GM18520 (cell line): ENCODE measurements at regions not wholly inside any gene's neighbourhood (a gene's known extent, or its start where the extent isn't known, plus 50 kb on each side); places are given as distances from the start of the nearest gene placed in this dataset.
A peak's percentile ranks its signal among the peaks of the same experiment; 100 is the strongest.

Source experiments
- ATAC-seq: cut with Tn5 transposase; IDR thresholded peaks from one replicate; pipeline ENCODE4 v1.9.1; 2021; ENCODE audit not compliant: unreplicated experiment

DNA sequence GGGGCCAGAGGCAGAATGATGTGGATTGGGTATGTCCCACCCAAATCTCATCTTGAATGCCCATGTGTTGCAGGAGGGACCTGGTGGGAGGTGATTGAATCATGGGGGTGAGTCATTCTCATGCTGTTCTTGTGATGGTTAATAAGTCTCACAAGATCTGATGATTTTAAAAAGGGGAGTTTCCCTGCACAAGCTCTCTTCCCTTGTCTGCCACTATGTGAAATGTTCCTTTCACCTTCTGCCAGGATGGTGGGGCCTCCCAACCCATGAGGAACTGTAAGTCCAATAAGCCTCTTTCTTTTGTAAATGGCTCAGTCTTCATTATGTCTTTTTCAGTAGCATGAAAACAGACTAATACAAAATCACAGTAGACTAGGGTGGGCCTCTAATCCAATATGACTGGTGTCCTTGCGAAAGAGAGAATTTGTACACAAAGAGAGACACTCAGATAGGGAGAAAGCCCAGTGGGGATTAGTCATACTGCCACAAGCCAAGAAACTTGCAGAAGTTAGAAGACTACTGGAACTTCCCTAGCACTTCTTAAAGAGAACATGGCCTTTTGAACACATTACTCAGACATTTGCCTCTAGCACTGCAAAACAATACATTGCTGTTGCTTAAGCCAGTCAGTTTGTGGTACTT, 68.4 kb downstream of the ANXA1 start:
- peak; percentile 90 for ATAC-seq

DNA sequence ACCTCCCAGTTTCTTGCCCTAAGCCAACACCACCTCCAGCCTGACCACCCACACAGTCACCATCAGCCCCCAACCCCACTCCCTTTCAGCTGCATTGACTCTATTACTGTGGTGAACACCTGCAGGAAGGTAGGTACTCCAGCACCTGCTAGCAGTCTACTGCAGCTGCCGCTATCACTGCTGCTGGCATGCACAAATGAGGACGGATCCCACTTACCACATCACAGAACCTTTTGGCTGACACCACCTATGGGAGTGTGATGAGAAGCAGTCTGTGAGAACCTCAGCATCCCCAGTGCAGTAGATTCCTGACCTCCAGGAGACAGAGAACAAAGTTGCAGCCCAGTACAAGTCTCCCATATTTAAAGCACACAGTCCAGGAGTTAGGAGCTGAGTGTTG, 71.9 kb downstream of the ANXA1 start:
- ATAC-seq, result no peak

DNA sequence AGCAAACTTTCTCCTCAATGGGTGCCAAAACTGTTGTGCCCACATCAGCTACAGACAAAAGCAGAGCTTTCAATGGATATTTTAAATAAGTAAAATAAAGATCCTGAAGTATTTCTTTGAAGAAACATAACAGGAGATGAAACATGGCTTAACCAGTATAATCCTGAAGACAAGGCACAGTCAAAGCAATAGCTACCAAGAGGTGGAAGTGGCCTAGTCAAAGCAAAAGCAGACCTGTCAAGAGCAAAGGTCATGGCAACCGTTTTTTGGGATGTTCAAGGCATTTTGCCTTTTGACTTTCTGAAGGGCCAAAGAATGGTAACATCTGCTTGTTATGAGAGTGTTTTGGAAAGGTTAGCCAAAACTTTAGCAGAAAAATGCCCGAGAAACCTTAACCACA, 77.9 kb downstream of the ANXA1 start:
- ATAC-seq, result no peak

DNA sequence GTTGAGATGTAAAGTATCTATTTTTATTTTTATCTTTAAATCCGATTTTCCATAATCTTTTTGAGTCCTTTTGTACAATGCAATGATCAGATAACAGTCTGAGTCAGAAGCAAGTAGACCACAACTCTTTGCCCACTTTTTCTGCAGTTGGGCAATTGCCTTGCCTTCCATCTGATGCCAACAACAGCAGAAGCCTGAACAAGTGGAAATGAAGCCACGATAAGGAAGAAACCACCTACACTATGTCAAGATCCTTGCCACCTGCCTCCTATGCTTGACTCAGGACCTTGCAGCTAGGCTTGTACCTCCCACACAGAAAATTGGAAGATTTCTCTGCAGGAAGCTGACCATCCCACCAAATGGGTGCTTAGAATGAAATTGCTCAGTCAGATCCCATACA, 78.6 kb downstream of the ANXA1 start:
- ATAC-seq, result no peak

DNA sequence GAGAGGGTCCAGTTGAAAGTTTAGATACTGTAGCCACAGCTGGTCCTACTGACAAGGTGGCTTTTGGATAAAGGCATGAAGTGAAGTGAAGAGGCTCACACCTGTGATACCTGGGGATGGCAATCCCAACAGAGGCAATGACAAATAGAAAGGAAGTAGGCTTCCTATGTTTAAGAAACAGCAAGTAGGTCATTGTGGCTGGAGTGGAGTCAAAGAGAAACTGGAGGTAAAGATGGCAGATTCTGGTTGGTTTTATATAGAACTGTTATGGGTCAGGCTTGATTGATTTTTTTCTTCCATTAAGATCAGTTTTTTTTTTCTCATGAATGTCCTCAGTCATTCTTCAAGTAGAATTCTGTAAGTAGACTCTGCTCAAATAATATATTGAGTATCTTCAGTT, 79.5 kb downstream of the ANXA1 start:
- peak; percentile 44 for ATAC-seq

DNA sequence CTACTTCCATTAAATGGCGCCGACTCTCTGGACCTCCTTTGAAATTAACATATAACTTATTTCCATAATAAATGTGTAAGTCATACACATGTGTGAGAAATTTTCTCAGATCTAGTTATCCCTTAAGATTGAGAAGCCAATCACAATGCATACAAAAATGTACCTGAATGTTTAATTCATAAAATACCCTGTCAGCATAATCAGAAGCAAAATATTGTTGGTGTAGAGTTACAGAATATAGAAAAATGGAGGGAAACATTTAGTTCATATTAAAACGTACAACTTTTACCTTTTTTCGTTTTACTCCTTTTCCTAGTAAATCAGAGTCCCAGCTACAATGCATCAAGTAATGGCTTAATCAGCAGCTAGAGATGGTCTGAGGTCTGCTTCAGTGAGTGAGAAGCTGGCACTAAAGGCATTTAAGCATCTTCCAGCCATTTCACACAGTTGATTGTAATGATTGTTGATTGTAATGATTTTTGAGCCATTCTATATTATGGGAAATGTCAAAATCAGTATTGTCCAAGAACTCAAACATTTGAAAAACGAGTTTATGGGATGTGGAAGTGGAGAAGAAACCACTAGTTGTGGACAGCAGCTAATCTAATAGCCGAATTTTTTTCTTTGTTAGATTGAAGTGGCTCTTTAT, 81.8 kb downstream of the ANXA1 start:
- ATAC-seq, result no peak

DNA sequence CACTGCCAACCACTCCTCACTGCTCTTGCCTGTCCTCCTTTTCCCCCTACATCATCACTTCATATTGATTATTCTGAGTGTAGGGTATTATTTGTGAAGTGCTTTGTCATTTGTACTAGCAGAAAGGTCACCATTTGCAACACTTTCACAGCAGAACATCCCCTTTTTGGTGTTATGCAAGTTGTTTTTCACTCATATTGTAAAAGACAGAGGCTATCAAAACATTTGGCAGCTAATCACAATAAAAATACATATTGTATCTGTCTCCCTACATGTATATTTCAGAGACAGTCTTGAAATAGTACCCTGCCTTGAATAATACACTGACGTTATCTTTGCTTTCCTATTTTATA, 82.3 kb downstream of the ANXA1 start:
- ATAC-seq, result no peak

DNA sequence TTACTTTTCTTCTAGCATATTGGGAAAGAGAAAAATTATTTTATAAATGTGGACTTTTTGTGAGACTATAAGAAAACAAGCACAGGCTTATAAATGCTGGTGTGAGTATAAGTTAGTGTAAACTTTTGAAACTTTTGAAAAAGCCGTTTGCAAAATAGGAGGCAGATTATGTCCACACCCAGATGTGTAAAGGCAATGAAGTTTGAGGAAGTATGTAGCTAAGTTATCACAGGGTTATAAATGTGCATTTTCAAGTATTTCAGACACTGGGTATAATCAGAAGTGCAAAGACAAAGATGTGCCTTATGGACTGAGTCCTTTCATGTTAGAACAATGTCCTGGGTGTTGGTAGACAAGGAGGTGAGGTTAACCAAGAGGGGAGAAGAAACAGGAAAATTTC, 85.5 kb downstream of the ANXA1 start:
- no peak for ATAC-seq

DNA sequence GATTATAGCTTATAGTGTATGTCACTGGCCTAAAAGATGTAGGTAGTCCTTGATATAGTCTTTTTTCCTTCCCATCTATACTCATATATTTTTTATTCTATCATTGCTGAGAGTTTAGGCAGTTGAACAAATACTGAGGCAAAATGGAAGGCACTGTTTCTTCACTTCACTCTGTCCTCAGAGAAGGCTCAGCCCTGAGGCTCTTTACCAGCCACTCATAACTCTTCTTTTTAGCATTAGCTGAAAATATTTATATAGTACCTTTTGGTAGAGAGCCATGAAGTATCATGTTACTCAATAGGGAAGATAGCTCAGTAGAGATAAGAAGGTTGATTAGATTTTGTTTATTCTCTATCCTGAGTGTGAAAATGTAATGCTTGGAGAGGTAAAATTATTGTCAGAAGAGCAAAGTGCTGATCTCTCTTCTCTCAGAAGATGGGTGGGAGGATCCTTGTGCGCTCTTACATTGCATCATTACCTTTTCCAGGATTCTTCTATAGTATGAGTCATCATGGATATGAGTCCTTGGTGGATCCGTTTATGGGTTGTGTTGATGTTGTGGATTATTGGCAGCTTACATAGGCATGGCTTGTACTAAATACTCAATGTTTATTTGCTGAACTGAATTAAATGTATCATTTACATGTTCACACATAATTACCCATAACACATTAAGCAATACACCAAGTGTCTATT, 88.1 kb downstream of the ANXA1 start:
- no peak for ATAC-seq

DNA sequence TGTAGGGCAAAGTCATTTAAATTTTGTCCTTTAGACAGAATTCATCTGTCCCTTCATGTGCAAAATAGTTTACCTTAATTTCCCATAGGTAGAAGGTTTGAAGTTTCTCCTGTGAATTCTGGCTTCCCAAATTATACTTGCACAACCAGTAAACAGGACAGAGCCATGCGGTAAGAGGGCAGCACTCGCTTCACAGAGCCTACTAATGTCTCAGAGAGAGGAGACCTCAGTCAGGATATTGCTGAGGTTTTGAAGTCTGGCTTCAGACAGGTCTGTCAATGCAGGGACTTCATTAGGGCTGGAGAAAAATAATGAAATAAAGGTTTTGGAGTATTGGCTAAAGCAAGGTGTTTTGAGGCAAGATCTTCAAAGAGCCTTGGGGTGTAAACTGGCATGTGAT, 91.4 kb downstream of the ANXA1 start:
- no peak for ATAC-seq

DNA sequence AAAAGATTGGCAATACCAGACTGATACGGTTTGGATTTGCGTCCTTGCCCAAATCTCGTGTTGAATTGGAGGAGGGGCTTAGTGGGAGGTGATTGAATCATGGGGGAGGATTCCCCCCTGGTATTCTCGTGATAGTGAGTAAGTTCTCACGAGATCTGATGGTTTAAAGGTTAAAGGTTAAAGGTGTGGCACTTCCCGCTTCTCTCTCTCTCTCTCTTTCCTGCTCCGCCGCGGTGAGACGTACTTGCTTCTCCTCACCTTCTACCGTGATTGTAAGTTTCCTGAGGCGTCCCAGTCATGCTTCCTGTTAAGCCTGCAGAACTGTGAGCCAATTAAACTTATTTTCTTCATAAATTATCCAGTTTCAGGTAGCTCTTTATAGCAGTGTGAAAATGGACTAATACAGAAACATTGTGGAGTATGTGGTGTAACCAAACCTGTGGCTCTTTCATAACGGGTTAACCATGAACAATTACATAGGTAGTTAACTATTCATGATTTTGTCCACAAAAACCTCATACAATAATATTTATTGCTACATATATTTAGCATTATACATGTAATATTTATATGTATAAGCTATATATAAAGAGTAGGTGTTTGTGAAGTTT, 107.5 kb downstream of the ANXA1 start:
- no peak for ATAC-seq

DNA sequence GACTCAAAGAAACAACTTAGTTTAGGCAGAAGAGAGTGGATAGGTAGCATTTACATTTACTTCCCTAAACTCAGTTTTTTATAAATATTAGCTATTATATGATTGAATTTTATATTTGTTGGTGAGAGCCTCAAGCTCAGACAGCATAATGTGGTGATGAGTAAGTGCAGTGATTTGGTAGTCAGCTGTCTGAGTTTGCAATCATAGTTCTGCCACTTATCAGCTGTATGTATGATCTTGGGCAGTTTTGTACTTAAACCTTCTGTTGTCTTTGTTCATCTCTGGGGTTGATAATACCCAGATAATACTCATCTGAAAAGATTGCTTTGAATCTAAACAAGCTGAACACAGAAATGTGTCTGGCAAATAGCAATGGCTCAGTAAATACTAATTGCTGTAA, 108.8 kb downstream of the ANXA1 start:
- ATAC-seq, result no peak

DNA sequence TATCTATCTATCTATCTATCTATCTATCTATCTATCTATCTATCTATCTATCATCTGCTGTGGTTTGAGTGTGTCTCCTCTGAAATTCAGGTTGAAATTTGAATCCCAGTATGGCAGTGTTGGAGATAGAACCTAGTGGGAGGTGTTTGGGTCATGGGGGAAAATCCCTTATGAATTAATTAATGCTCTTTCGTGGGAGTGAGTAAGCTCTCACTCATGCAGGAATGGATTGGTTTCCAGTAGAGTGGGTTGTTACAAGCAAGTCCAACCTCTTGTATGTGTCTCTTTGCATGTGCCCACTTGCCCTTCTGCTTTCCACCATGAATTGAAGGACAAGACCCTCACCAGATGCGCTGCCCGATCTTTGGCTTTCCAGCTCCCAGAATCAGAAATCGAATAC, 113.0 kb downstream of the ANXA1 start:
- no peak for ATAC-seq

DNA sequence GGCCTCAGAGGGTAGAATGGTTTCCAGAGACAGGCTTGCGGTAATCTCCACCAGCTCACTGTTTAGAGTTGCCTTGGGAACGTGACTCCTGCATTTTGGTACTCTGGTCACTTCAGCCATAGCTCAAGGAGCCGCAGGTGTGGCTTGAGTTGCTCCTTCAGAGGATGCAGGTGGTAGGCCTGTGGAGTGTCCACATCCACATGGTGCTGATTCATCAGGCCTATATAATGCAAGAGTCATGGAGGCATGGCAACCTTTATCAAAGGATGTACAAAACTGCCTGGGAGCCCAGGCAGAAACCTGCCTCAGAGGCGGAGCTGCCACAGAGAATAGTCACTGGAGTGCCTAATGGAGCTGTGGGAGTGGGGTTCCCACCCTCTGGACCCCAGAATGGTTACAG, 114.2 kb downstream of the ANXA1 start:
- ATAC-seq, result no peak

DNA sequence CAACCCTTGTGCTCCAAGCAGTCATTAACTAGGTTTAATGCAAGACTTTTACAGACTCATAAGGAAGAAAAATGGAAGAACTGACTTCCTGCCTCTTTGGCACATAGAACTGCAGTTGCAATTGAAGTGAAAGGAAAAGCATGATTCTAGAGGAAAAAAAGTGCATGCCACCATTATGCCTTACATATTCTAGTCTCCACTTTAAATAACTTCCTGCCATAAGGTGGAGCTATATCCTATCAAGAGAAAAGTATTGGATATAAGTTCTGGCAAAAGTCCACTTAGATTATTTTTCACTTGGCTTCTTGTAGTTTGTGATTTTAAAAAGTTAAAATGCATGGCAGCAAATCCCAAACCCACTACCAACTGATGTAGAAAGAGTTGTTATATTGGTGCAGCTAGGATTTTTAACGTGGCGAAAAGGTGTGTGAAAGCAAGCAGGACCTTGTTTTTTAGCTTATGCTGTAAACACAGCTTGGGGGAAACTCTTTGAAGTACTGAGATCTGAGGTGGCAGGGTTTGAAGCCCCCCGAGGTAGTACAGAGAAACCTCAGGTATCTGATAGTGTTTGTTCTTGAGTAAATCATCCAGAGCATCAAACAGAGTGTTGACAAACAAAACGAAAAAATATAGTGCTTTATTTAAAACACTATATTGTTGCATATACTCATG, 117.9 kb downstream of the ANXA1 start:
- no peak for ATAC-seq

DNA sequence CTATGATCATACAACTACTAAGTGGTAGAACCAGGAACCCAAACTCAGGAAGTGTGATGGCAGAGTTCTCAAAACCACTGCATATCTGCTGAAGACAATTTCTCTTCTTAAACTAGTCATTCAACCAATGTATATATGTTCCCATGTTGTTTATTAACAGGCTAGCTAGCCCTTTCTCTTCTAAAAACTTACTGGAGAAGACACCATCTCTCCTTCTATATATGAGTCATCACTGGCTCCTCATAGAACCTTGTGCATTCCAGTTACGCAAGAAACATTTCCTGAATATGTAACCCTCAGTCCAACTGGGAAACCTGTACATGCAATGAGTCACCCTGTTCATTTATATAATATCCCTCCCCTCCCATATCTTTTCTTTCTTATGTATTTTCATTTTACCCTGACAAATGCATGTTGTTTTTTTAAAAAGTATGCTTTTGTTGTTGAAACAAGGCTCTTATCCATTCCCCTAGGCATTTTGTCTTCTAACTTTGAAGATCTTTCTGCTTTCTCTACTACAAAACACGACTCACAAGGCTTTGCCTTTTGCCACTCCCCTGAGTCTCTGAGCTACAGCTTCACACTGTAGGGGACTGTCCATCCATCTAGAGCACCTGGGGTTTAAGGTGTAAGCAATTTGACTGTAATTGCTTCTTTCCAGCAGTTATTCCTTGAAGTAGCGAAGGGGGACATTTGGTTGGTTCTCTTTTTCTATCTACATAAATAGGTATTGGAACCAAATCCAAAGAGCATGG, 119.5 kb downstream of the ANXA1 start:
- no peak for ATAC-seq

DNA sequence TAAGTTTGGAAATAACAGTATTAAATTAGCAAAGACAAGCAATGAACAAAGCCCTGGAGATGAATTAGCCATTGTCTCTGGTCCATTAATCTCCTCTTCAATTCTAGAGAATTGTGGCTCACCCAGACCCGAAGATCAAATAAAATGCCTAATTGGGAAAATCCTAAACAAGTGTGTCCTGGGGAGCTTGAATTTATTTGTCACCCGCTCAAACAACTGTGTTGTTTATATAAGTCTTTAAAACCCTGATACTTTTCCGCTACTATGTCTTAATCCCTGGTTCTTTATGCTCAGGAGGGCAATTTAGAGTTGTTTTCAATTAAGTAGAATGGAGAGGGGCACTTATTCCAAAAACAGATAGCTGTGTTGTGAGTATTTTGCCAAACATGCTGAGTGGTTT, 128.4 kb downstream of the ANXA1 start:
- no peak for ATAC-seq

DNA sequence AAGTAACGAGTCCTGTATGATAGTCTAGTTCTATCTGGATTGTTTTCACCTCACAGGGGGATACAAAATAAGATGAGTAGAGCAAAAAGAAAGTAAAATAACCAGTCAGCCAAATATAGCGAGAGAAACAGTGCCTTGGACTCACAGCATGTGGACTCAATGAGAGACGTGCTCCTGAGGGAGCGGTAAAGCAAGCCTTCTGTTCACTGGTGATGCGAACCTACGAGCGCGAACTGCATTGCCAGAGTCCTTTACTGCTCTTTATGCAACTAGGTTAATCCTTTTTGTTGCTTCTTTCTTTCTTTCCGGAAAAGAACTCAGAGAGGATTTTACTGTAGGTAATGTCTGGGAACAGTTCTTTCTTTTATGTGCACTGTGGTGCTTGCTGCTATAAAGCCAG, 132.7 kb downstream of the ANXA1 start:
- no peak for ATAC-seq

DNA sequence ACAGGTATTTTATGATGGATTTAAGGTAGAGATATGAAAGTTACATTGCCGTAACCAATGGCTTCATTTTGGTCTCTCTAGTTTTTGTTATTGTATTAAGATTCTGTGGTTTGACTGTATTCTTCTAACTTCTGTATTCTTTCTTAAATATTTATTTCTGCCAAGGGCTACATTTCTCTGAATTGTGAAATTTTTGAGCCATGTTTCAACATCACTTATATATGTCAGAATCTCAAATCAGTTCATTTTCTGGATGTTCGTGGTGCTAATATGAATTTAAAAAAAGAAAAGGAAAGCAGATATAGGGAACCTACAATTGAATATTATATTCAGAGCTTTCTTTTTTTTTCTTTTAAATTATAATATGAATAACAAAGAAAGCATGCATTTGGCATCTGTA, 142.7 kb downstream of the ANXA1 start:
- no peak for ATAC-seq

DNA sequence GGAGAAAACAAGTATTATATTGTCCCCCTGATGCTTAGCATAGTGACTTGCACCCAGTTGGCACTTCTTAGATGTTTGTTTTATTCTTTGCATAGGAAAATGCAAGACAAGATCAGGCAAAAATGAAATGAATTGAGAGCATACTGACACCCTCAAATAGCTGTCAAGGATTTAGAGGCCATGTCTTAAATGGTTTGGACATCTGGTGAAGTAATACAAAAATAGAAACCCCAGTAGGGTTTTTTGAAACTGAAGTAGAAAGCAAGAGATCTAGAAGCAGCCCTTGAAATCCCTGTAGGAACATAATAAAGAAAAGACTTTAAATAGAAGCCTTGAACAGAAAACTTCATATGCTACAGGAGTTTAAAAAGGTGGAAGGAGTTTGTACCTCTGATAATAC, 174.3 kb downstream of the ANXA1 start:
- no peak for ATAC-seq

DNA sequence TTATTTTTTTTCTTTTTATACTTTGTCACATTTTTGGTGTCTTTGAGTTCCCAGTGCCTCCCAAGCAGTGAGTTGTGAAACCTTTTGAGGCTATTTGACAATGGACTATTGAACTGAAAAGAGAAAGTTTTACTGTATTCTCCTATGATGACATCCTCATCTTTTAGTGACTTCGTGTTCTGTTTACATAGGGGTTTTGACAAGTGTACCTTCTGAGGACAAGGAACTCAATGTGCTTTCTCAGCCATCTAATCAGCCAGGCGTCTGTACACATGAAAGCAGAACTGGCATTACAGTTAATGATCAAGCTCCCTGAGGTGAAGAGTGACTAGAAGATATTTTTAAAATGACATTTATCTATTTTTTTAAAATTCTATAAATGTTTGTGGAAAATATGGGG, 175.5 kb downstream of the ANXA1 start:
- ATAC-seq, result no peak
